Gastrocnemius medialis (tissue), 4 donors: ENCODE measurements at regions not wholly inside any gene's neighbourhood (a gene's known extent, or its start where the extent isn't known, plus 50 kb on each side); places are given as distances from the start of the nearest gene placed in this dataset.

Experiments
- ATAC-seq, 2 donors: fragments of 150-250 bp; one replicate each; pipeline ENCODE4 v1.9.1; 2016
- DNase-seq, 2 donors: peaks; one replicate each; pipeline ENCODE4 v3.0.0-alpha.2; 2019
- H3K27ac ChIP-seq, 4 donors: fragments of 200-600 bp; sonication (generic); 1 replicate in 1 of 4; 2 replicates in 3 of 4; pipeline ENCODE4 v1.5.1; 2016 to 2018; ENCODE audit warnings: mild to moderate bottlenecking in 2 of 4, moderate library complexity in 1 of 4
- H3K27me3 ChIP-seq, 3 donors: fragments of 200-600 bp; sonication (generic) in 2 of 3; 1 replicate in 1 of 3; 2 replicates in 2 of 3; pipeline versions ENCODE4 v1.5.1 to v1.6.0; 2016 to 2019; ENCODE audit warnings: mild to moderate bottlenecking in 1 of 3, moderate library complexity in 1 of 3
- H3K36me3 ChIP-seq, 2 donors: fragments of 200-600 bp; sonication (generic) in 1 of 2; one replicate each; pipeline ENCODE4 v1.5.1; 2017 to 2018
- H3K4me1 ChIP-seq, 2 donors: fragments of 200-600 bp; sonication (generic) in 1 of 2; one replicate each; pipeline ENCODE4 v1.5.1; 2016 to 2017; ENCODE audit warnings: mild to moderate bottlenecking in 2 of 2
- H3K4me3 ChIP-seq, 4 donors: fragments of 200-600 bp; sonication (generic) in 3 of 4; 1 replicate in 1 of 4; 2 replicates in 3 of 4; pipeline ENCODE4 v1.5.1; 2016 to 2019; ENCODE audit warnings: mild to moderate bottlenecking in 2 of 4
- H3K9me3 ChIP-seq, 3 donors: fragments of 200-600 bp; sonication (generic) in 2 of 3; 1 replicate in 1 of 3; 2 replicates in 2 of 3; pipeline ENCODE4 v1.5.1; 2016 to 2019
- POLR2A ChIP-seq, 2 donors: fragments of 450-650 bp; IDR thresholded peaks; one replicate each; pipeline ENCODE4 v1.6.1; 2017; ENCODE audit warnings: antibody characterized with exemption in 2 of 2, mild to moderate bottlenecking in 2 of 2, moderate library complexity in 2 of 2
- in situ Hi-C, 4 donors: fragments of 200-750 bp; cut with MboI; loops; one replicate each; pipeline versions ENCODE4 v1.15.0 to v1.8.0; 2017; ENCODE audit warnings: low sequenced_read_pairs in 4 of 4
- intact Hi-C: fragments of 100-400 bp; cut with DNase I; formaldehyde crosslinking; loops from one replicate; pipeline ENCODE4 v1.15.1; 2023; ENCODE audit warnings: low total_unique reads
- TF ChIP-seq, protein P1 (sequence below), 5 experiments: fragments of 450-650 bp in 3 of 5; fragments of 200-600 bp in 2 of 5; sonication (generic) in 2 of 5; IDR thresholded peaks in 4 of 5; conservative IDR thresholded peaks in 1 of 5; 1 replicate in 4 of 5; 2 replicates in 1 of 5; pipeline ENCODE4 v1.5.1; 2016 to 2019; ENCODE audit warnings: antibody characterized with exemption in 5 of 5, mild to moderate bottlenecking in 3 of 5, moderate library complexity in 3 of 5

DNA sequence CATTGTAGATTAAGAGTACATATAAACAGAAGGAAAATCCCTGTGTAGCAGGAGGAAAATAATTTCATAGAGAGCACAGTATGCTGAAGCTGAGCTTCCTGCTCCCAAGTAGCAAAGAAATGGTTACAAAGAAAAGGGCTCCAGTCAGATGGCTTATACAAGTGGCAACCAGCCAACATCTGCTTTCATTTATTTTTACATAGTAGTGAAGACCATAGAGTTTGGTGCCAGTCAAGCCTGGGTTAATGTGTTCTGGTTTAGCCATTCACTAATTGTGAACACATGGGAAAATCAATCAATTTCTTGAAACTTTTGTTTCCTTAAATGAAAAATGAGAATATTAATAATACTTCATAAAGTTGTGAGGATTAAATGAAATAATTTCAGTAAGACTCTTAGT, 111.3 kb upstream of the ELOVL6 start:
- Histone ChIP-seq H3K9me3 (no peaks in the 10 kb centered on the region), H3K36me3 (no peaks in the 10 kb centered on the region), H3K27ac (no peak overlapping the region), H3K4me3 (no peak overlapping the region), H3K27me3 (no peaks in the 10 kb centered on the region), H3K4me1 (peaks cover 7% of the 10 kb centered on the region in 2 donors)
- in situ Hi-C loops (loop anchor here in 1 of 4 donors (10.0 kb wide), 1 partner anchor 195 kb away; no protein-coding TSS in a partner anchor), intact Hi-C loops (no loop called here)
- ATAC-seq: no peak
- DNase-seq: no peak
- TF ChIP-seq POLR2A (IDR thresholded peaks at IDR 0.05): no peak
- TF ChIP-seq, protein P1, sequence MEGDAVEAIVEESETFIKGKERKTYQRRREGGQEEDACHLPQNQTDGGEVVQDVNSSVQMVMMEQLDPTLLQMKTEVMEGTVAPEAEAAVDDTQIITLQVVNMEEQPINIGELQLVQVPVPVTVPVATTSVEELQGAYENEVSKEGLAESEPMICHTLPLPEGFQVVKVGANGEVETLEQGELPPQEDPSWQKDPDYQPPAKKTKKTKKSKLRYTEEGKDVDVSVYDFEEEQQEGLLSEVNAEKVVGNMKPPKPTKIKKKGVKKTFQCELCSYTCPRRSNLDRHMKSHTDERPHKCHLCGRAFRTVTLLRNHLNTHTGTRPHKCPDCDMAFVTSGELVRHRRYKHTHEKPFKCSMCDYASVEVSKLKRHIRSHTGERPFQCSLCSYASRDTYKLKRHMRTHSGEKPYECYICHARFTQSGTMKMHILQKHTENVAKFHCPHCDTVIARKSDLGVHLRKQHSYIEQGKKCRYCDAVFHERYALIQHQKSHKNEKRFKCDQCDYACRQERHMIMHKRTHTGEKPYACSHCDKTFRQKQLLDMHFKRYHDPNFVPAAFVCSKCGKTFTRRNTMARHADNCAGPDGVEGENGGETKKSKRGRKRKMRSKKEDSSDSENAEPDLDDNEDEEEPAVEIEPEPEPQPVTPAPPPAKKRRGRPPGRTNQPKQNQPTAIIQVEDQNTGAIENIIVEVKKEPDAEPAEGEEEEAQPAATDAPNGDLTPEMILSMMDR (IDR thresholded peaks at IDR 0.05 in 4 of 5, conservative IDR thresholded peaks at IDR 0.05 in 1 of 5): no peak

DNA sequence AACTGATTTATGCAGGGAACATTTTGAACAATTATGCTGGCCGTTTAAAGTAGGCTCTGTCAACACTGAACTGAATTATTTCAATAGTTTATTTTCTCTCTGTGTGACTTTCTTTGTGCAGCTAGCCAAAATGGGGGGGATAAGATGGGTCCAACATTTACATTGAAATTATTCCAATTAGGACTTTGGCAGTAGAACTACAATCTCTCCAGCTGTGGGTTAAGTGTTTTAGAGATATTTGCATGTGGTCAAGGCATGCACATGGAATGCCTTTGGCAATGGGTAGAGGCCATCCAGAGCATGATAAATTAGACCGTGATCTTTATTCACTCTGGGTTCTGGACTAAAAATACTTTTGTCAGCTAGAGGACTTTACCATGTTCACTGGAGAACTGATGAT, 107.9 kb upstream of the ELOVL6 start:
- intact Hi-C loops: no loop called here

DNA sequence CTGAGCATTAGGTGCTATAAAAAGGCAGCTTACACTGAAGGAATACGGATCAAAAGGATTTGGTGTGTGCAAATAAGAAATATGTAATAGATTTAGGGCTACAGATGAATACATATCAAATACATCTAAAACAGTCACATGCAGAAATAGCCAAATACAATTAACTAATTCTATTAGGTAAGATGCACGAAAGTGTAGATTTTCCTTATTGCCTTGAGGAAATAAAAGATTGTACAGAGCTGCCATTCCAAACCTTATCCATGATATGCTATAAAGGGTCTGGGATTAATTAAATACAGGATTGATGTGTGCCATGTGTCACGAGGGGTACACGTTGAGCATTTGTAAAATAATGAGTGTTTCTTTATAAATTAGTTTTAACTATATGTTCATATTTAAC, 107.0 kb upstream of the ELOVL6 start:
- Histone ChIP-seq H3K9me3 (no peaks in the 10 kb centered on the region), H3K4me1 (peaks cover 7% of the 10 kb centered on the region in 2 donors), H3K27me3 (no peaks in the 10 kb centered on the region), H3K36me3 (no peaks in the 10 kb centered on the region), H3K4me3 (no peak overlapping the region), H3K27ac (no peak overlapping the region)
- ATAC-seq (no peak), DNase-seq (no peak)
- in situ Hi-C loops: no loop called here
- intact Hi-C loops: no loop called here
- TF ChIP-seq, protein P1 (IDR thresholded peaks at IDR 0.05 in 4 of 5, conservative IDR thresholded peaks at IDR 0.05 in 1 of 5): no peak
- TF ChIP-seq POLR2A (IDR thresholded peaks at IDR 0.05): no peak

More for the DNA sequence above, 107.9 kb upstream of the ELOVL6 start:
- no peaks in the 10 kb centered on the region for H3K36me3 ChIP-seq
- H3K9me3 ChIP-seq: no peaks in the 10 kb centered on the region
- no peak for DNase-seq
- no peak overlapping the region for H3K4me3 ChIP-seq
- no peak for ATAC-seq
- peaks cover 7% of the 10 kb centered on the region in 2 donors for H3K4me1 ChIP-seq
- in situ Hi-C loops: no loop called here
- TF ChIP-seq, protein P1 (IDR thresholded peaks at IDR 0.05 in 4 of 5, conservative IDR thresholded peaks at IDR 0.05 in 1 of 5): no peak
- TF ChIP-seq POLR2A (IDR thresholded peaks at IDR 0.05): no peak
- H3K27ac ChIP-seq: no peak overlapping the region
- no peaks in the 10 kb centered on the region for H3K27me3 ChIP-seq

DNA sequence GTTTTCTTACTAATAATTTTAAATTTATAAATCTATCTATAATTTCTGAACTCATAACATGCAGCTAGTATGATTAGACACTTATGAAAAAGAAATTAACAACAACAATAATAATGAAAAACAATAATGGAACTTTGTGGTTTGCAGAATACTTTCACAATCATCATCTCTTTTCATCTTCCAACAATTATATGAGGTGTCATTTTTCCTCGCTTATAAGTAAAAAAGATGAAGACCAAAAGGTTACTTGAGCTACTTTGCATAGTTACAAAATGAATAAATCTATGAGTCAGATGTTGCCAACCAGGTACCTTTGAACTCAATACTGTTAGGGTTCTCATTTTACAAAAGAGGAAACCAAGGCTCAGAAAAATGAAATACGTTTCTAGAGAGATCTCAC, 98.5 kb upstream of the ELOVL6 start:
- intact Hi-C loops (no loop called here), in situ Hi-C loops (no loop called here)
- H3K4me3 ChIP-seq: no peak overlapping the region
- H3K9me3 ChIP-seq: no peaks in the 10 kb centered on the region
- no peaks in the 10 kb centered on the region for H3K4me1 ChIP-seq
- H3K27me3 ChIP-seq: no peaks in the 10 kb centered on the region
- H3K27ac ChIP-seq: no peak overlapping the region
- H3K36me3 ChIP-seq: no peaks in the 10 kb centered on the region
- TF ChIP-seq POLR2A (IDR thresholded peaks at IDR 0.05): no peak
- TF ChIP-seq, protein P1 (IDR thresholded peaks at IDR 0.05 in 4 of 5, conservative IDR thresholded peaks at IDR 0.05 in 1 of 5): no peak
- ATAC-seq (no peak), DNase-seq (no peak)

DNA sequence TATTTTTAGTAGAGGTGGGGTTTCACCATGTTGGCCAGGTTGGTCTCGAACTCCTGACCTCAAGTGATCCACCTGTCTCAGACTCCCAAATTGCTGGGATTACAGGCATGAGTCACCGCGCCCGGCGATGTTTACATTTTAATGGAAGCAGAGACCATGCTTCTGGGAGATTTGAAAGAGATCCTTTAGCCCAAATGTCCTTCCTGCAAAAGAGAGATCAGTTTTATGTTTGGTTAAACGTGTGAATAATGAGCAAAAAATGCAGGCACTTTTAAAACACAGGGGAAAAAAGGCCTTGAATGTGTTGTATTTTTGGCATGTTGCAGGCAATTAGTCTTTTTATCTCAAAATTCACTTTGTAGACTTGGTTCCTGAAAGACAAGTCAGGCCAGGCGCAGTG, 95.8 kb upstream of the ELOVL6 start:
- TF ChIP-seq POLR2A (IDR thresholded peaks at IDR 0.05): no peak
- TF ChIP-seq, protein P1 (IDR thresholded peaks at IDR 0.05 in 4 of 5, conservative IDR thresholded peaks at IDR 0.05 in 1 of 5): no peak
- Histone ChIP-seq H3K36me3 (no peaks in the 10 kb centered on the region), H3K9me3 (no peaks in the 10 kb centered on the region), H3K4me3 (no peak overlapping the region), H3K27ac (no peak overlapping the region), H3K27me3 (no peaks in the 10 kb centered on the region), H3K4me1 (no peaks in the 10 kb centered on the region)
- in situ Hi-C loops (no loop called here), intact Hi-C loops (no loop called here)
- no peak for ATAC-seq
- DNase-seq: no peak
